GM21528 (cell line): ENCODE measurements at regions not wholly inside any gene's neighbourhood (a gene's known extent, or its start where the extent isn't known, plus 50 kb on each side); places are given as distances from the start of the nearest gene placed in this dataset.
A peak's percentile ranks its signal among the peaks of the same experiment; 100 is the strongest.

Experiments used
- ATAC-seq: cut with Tn5 transposase; IDR thresholded peaks from one replicate; pipeline ENCODE4 v1.9.1; 2021; ENCODE audit warnings: mild to moderate bottlenecking, moderate library complexity; ENCODE audit not compliant: unreplicated experiment, low FRiP score

DNA sequence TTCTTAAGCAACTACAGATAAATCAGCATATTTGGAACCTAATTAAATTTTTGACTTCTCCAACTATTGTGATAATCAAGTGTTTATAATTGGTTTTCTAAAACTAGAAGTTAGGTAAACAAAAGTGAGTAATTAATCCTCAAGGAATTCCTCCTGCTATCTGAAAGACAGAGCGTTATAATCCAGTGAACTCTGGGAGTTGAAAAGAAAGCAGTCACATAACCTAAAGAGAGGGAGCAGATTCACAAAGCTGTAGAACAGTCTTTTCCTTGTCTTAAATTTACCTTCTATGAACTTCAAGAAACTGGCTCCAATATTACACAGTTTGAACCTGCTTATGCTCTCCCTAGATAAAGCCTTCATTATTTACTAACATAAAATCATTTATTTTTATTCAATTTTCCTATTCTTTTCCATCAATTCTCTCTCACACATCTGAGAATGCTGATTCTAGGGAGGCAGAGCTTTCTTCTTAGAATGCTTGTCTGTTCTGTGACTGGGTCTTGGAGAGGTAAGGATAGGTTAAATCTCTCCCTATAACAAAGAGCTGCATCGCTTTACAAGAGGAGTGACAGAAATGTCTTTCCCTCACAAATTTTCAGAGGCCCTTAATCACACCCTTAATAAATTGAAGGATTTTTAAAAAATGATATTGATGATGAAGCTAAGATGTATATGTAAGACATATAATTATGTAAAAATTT, 132.8 kb downstream of the TUSC7 start:
- no peak for ATAC-seq

- no peak for ATAC-seq
Observed at GRCh38 chr3:116848248-116848829, 138.8 kb downstream of the TUSC7 start.

DNA sequence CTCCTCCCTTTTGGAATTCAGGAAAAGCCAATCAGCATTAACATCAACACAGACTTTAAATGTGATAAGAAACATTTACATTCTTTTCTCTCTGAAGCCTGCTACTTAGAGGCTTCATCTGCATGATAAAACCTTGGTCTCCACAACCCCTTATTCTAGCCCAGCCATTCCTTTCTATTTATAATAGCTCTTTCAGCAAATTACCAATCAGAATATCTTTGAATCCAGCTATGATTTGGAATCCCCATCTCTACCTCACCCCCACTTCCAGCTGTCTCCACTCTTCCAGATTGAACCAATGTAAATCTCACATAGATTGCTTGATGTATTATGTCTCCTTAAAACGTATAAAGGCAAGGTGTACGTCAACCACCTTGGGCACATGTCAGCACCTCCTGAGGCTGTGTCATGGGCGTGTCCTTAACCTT, 139.7 kb downstream of the TUSC7 start:
- no peak for ATAC-seq

DNA sequence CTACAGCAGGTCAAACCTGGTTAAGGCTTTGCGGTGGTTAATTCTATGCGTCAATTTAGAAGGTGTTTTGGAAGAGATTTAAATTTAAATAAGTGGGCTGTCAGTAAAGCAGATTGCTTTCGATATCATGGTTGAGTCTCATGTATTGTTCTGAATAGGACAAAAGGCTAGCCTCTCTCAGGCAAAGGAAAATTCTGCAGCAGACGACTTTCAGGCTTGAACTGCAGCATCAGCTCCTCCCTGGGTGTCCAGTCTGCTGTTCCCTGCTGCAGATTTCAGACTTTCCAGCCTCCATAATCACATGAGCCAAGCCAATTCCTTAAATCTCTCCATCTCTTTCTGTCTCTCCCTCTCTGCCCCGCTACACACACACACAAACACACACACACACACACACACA, 143.2 kb downstream of the TUSC7 start:
- ATAC-seq, result no peak

- ATAC-seq, result no peak
Observed at GRCh38 chr3:116863270-116863770, 153.7 kb downstream of the TUSC7 start.

DNA sequence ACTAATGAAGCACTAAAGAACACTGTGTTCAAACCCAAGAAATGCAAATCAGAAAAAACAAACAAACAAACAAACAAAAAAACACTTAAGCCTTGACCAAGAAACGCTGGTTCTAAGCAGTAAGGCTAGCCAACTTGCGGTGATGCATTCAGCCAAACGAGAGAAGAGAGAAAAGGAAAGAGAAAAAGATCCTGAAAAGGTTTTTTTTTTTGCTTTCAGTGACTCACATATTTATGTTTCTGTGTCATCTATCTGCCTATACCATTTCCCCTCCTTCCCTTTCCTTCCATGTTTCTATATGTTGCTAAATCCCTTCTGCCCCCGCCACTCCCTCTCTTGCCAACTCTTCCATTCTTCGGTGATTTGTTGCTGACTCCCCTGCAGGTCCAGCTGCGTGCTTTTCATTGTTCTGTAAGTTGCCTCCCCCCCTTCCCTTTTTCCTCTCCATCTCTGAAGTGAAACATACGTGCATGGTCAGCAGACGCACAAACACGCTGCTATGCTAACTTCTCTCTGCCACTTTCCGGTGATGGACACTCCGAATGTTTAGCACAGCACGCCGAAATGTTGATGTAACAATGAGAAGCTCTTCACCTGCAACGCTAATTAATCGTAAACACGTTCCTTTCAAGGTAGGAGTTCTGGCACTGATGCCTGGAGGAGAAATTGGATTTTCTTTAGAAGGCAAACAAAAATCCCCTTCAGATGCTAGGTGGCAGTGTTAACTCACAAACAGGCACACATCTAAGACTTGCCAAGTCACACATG, 154.4 kb downstream of the TUSC7 start:
- peak; percentile 71 for ATAC-seq

- no peak for ATAC-seq
Observed at GRCh38 chr3:116864590-116864927, 155.0 kb downstream of the TUSC7 start.

GRCh38 chr3:116870379-116870778, 160.8 kb downstream of the TUSC7 start:
- ATAC-seq, result no peak

- no peak for ATAC-seq
Observed at GRCh38 chr3:116871905-116872304, 162.3 kb downstream of the TUSC7 start.

DNA sequence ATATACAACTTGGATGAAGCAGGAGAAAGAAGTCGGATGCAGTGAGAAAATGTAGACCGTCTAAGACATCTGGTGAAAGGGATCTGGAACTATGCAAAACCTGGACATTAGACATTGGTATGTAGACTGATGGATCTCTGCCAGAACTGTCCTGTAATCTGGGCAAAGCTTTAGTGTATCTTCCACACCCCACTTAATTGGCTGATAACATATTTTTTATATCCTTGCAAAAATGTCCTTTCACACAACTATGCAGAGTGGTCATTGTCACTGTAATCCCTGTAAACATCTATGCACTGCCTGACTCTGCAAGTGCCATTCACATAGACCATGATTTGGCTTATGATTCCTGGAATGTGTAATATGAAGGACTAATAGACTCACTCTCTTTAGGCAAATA, 163.1 kb downstream of the TUSC7 start:
- no peak for ATAC-seq

DNA sequence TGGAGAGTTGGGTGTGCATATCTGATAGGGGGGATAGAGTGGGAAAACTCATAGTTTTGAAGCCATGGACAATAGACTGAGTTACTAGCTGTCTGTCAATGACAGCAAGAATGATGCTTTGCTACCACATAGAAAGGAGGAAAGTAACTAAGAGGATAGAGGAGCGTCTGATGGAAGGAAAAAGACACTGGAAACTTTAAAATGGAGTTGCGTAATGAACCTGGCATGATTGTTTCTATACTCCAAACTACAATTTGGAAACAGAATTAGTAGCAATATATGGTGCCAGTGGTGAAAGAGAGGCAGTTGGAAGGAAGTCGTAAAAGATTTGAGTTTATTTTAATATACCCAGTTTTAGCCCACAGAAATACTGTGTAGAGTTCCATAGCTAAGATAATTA, 163.6 kb downstream of the TUSC7 start:
- no peak for ATAC-seq

- peak; percentile 84 for ATAC-seq
Observed at GRCh38 chr3:116877968-116878367, 168.4 kb downstream of the TUSC7 start.

GRCh38 chr3:116886202-116886893, 176.8 kb downstream of the TUSC7 start:
- peak; percentile 95 for ATAC-seq

GRCh38 chr3:116896116-116896515, 186.5 kb downstream of the TUSC7 start:
- ATAC-seq, result no peak

DNA sequence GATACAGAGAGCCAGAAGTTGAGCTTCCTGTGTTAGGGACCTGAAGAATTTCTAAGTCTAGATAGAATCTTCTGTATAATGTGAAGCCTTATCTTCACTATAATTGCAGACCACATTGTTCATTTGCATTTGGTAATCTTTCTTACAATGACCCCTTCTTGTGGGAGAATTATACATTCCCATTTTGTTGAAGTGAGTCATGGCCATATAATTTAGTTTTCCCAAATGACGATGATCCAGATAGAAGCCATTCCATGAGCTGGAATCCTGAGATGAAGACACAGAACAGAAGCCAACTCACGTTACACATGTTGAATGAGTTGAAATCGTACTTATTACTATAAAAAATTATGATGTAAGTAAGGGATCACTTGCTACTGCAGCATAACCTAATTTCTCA, 187.8 kb downstream of the TUSC7 start:
- no peak for ATAC-seq

GRCh38 chr3:116899253-116899652, 189.7 kb downstream of the TUSC7 start:
- no peak for ATAC-seq

- no peak for ATAC-seq
Observed at GRCh38 chr3:116905334-116905733, 195.8 kb downstream of the TUSC7 start.

- ATAC-seq, result no peak
Observed at GRCh38 chr3:116905794-116906193, 196.2 kb downstream of the TUSC7 start.

DNA sequence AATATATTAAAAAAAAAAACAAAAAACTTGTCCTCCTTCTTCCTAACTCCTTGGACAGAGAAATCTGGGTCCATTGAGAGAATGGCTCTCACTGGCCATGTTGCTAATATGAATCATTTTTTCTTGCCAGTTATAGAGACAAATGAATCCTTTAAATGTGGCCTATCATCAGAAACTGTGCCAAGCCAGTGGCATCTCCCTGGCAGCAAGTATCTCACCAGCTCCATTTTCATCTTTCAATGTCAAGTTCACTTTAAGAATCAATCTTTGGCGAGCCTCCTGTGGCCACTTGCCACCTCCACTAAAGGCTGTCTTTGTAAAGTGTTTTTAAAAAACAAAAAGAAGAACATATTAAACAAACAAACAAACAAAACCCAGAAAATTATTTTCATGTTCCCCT, 202.5 kb downstream of the TUSC7 start:
- no peak for ATAC-seq

- ATAC-seq, result no peak
Observed at GRCh38 chr3:116914004-116914403, 204.4 kb downstream of the TUSC7 start.

DNA sequence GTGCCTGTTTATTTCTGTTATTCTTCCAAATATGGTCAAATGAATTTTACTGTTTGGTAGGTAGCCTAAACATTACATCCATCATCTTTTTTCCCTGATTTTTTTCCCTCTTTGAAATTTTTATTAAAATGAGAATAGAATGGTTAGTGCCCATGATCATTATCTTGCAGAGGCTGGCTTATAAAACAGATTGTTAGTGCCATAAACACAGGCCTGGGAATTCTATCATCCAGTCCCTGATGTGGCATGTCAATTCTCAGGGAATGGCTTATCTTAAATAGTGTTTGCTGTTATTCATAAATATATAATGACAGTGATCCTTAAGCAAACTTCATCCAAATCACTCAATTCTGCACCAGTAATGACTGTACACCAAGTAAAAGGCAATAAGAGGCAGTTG, 207.3 kb downstream of the TUSC7 start:
- ATAC-seq, result no peak
